ENCODE measurements at regions not wholly inside any gene's neighbourhood (a gene's known extent, or its start where the extent isn't known, plus 50 kb on each side); places are given as distances from the start of the nearest gene placed in this dataset.

DNA sequence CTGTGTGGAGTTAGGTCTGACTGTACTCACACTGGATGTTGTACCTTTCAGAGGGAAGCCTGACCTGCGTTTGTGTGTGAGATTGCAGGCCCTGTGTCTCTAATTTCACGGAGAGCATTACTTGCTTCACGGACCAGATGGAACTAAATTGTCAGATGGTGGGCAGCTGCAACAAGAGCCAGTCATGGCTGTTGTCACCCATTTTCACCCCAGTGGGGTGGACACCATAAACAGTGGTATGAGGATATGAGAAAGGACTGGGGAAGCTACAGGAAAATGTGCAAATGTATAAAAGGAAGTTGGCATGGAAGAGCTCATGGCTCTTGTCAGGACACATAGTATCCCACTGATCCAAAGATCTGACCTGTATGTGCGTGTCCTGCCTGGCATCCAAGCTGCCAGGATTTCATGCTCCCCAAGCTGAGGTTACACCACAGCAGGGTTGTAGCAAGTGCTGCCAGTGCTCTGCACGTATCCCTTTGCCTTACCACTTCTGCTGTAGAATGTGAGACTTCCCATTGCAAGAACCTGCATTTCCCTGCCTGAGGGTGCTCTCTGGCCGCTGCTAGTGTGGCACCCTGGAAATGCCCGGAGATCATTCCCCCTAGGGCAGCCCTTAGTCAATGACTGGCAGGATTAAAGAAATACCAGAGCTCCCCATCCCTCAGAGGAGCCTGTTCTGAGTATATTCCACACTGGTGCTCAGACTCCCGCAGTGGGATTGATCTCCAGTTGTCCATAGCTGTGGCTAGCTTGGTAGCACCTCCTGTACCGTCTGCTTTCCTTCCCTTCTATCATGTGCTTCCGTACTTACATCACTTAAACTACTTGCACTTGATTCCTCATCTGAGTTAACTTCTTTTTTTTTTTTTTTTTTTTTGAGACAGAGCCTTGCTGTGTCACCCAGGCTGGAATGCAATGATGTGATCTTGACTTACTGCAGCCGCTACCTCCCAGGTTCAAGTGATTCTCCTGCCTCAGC is 70.4 kb upstream of the TANC2 start:
- TF ChIP-seq, protein P1, sequence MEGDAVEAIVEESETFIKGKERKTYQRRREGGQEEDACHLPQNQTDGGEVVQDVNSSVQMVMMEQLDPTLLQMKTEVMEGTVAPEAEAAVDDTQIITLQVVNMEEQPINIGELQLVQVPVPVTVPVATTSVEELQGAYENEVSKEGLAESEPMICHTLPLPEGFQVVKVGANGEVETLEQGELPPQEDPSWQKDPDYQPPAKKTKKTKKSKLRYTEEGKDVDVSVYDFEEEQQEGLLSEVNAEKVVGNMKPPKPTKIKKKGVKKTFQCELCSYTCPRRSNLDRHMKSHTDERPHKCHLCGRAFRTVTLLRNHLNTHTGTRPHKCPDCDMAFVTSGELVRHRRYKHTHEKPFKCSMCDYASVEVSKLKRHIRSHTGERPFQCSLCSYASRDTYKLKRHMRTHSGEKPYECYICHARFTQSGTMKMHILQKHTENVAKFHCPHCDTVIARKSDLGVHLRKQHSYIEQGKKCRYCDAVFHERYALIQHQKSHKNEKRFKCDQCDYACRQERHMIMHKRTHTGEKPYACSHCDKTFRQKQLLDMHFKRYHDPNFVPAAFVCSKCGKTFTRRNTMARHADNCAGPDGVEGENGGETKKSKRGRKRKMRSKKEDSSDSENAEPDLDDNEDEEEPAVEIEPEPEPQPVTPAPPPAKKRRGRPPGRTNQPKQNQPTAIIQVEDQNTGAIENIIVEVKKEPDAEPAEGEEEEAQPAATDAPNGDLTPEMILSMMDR (IDR thresholded peaks at IDR 0.05) = no peak
- no peak for TF ChIP-seq POLR2A (IDR thresholded peaks at IDR 0.05)
